ENCODE measurements at regions not wholly inside any gene's neighbourhood (a gene's known extent, or its start where the extent isn't known, plus 50 kb on each side); places are given as distances from the start of the nearest gene placed in this dataset.

DNA sequence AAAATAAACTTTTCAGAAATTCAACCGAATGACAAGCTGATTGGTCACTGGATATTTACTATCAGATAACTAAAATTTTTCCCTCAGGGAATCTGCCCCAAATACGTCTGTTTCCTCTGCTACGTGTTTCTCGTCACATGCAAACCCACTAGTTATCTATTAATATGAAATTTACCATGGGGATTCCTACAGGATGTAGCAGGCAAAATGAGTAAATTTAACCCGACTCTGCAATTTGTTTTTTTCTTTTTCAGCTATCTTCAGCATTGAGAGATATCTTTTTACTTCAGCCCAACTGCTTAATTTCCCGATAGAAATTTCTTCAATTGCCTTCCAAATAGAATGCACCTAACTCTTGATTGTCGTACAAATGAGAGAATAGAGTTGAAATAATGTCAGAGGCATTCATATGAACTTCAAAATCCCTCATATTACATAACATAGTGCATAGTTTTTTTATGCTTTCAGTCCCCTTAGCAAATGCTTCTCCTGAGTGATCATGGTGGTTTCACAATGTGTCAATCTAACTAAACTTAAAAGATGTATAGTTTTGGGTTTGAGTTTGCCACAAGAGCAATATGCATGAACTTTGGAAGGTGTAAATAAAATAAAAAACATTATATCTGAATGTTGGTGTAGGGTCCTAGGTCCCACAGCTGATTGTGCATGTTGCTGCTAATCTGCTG lies 913.1 kb upstream of the GRIA3 start:
- TF ChIP-seq, protein P1, sequence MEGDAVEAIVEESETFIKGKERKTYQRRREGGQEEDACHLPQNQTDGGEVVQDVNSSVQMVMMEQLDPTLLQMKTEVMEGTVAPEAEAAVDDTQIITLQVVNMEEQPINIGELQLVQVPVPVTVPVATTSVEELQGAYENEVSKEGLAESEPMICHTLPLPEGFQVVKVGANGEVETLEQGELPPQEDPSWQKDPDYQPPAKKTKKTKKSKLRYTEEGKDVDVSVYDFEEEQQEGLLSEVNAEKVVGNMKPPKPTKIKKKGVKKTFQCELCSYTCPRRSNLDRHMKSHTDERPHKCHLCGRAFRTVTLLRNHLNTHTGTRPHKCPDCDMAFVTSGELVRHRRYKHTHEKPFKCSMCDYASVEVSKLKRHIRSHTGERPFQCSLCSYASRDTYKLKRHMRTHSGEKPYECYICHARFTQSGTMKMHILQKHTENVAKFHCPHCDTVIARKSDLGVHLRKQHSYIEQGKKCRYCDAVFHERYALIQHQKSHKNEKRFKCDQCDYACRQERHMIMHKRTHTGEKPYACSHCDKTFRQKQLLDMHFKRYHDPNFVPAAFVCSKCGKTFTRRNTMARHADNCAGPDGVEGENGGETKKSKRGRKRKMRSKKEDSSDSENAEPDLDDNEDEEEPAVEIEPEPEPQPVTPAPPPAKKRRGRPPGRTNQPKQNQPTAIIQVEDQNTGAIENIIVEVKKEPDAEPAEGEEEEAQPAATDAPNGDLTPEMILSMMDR (IDR thresholded peaks at IDR 0.05; ENCODE audit: low read depth, low read length, poor library complexity, severe bottlenecking): no peak
- no peak for TF ChIP-seq EZH2phosphoT487 (IDR thresholded peaks at IDR 0.05; ENCODE audit: borderline replicate concordance, low read length)
